ENCODE measurements at regions not wholly inside any gene's neighbourhood (a gene's known extent, or its start where the extent isn't known, plus 50 kb on each side); places are given as distances from the start of the nearest gene placed in this dataset.
"Not testable (repeated sequence)": the region's sequence is repeated elsewhere in the genome, so short reads cannot be mapped to it uniquely, and the experiment has no call there.

DNA sequence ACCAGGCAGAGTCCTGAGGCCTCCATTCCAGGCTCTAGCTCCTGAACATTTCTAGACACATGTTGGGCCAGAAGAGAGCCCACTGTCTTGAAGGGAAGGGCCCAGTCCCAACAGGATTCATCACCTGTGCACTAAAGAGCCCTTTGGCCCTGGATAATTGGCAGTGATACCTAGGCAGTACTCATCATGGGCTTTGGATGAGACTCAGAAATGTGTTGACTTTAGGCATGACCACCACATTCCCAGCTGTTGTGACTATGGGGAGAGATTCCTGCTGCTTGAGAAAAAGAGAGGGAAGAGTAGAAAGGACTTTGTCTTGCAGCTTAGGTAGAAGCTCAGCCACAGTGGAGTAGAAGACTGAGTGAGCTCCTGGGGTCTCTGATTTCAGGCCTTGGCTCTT, 138.4 kb upstream of the DAPK1 start:
- Histone ChIP-seq H3K4me1 (ENCODE audit: control insufficient read depth, insufficient read depth, low read length) (no peaks in the 10 kb centered on the region), H3K9me3 (ENCODE audit: control insufficient read depth, insufficient read depth, low read length) (no peaks in the 10 kb centered on the region)

GRCh38 chr9:87359958-87360601, 137.6 kb upstream of the DAPK1 start:
- H3K9me3 ChIP-seq (ENCODE audit: control insufficient read depth, insufficient read depth, low read length), result no peaks in the 10 kb centered on the region
- no peaks in the 10 kb centered on the region for H3K27me3 ChIP-seq (ENCODE audit: control insufficient read depth, insufficient read depth, low read length)
- no CpG with 5 or more reads among the region's 3 CpGs for WGBS (ENCODE audit: insufficient coverage, insufficient read length)
- no peaks in the 10 kb centered on the region for H3K36me3 ChIP-seq (ENCODE audit: control insufficient read depth, insufficient read depth, low read length)
- no peak overlapping the region for H3K27ac ChIP-seq (ENCODE audit: low read length)
- no peak for DNase-seq (ENCODE audit: low read depth, low spot score)
- H3K4me3 ChIP-seq (ENCODE audit: low read length), result no peak overlapping the region
- no peaks in the 10 kb centered on the region for H3K4me1 ChIP-seq (ENCODE audit: control insufficient read depth, insufficient read depth, low read length)

More for the DNA sequence above, 138.4 kb upstream of the DAPK1 start:
- no peaks in the 10 kb centered on the region for H3K27me3 ChIP-seq (ENCODE audit: control insufficient read depth, insufficient read depth, low read length)
- DNase-seq (ENCODE audit: low read depth, low spot score), result no peak
- no peak overlapping the region for H3K27ac ChIP-seq (ENCODE audit: low read length)
- no peak overlapping the region for H3K4me3 ChIP-seq (ENCODE audit: low read length)
- no peaks in the 10 kb centered on the region for H3K36me3 ChIP-seq (ENCODE audit: control insufficient read depth, insufficient read depth, low read length)

- H3K27ac ChIP-seq (ENCODE audit: low read length), result no peak overlapping the region
- peaks cover 5% of the 10 kb centered on the region; the same call in 1 of the 2 replicates for H3K4me1 ChIP-seq (ENCODE audit: control insufficient read depth, insufficient read depth, low read length)
- no peak for DNase-seq (ENCODE audit: low read depth, low spot score)
- H3K9me3 ChIP-seq (ENCODE audit: control insufficient read depth, insufficient read depth, low read length), result no peaks in the 10 kb centered on the region
- WGBS (ENCODE audit: insufficient coverage, insufficient read length), result no CpG with 5 or more reads among the region's 9 CpGs
- H3K27me3 ChIP-seq (ENCODE audit: control insufficient read depth, insufficient read depth, low read length), result no peaks in the 10 kb centered on the region
- no peak overlapping the region for H3K4me3 ChIP-seq (ENCODE audit: low read length)
- no peaks in the 10 kb centered on the region for H3K36me3 ChIP-seq (ENCODE audit: control insufficient read depth, insufficient read depth, low read length)
Observed at GRCh38 chr9:87370049-87370685, 127.5 kb upstream of the DAPK1 start.

DNA sequence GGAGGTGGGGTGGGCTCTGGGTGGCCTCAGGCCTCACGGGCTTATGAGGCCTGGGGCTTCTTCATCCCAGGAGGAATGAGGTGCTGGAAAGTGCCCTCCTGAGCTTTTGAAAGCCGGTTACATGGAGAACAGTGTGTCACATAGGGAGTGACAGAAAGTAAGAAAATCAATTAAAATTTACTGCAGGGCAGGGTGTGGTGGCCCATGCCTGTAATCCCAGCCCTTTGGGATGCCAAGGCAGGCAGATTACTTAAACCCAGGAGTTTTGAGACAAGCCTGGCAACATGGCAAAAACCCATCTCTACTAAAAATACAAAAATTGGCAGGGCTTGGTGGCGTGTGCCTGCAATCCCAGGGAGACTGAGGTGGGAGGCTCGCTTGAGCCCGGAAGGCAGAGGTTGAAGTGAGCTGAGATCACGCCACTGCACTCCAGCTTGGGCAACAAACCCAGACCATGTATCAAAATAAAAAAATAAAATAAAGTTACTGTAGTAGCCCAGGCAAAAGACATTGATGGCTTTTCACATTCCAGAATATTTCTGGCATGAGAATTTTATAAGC, 125.8 kb upstream of the DAPK1 start:
- Histone ChIP-seq H3K4me3 (ENCODE audit: low read length) (no peak overlapping the region), H3K9me3 (ENCODE audit: control insufficient read depth, insufficient read depth, low read length) (no peaks in the 10 kb centered on the region), H3K36me3 (ENCODE audit: control insufficient read depth, insufficient read depth, low read length) (no peaks in the 10 kb centered on the region), H3K4me1 (ENCODE audit: control insufficient read depth, insufficient read depth, low read length) (peaks cover 7% of the 10 kb centered on the region; the same call in 1 of the 2 replicates), H3K27ac (ENCODE audit: low read length) (no peak overlapping the region), H3K27me3 (ENCODE audit: control insufficient read depth, insufficient read depth, low read length) (no peaks in the 10 kb centered on the region)
- no CpG with 5 or more reads among the region's 6 CpGs for WGBS (ENCODE audit: insufficient coverage, insufficient read length)
- no peak for DNase-seq (ENCODE audit: low read depth, low spot score)

GRCh38 chr9:87372356-87372851, 125.3 kb upstream of the DAPK1 start:
- H3K9me3 ChIP-seq (ENCODE audit: control insufficient read depth, insufficient read depth, low read length), result no peaks in the 10 kb centered on the region
- H3K36me3 ChIP-seq (ENCODE audit: control insufficient read depth, insufficient read depth, low read length), result no peaks in the 10 kb centered on the region
- H3K27me3 ChIP-seq (ENCODE audit: control insufficient read depth, insufficient read depth, low read length), result no peaks in the 10 kb centered on the region
- H3K4me1 ChIP-seq (ENCODE audit: control insufficient read depth, insufficient read depth, low read length), result peaks cover 7% of the 10 kb centered on the region; the same call in 1 of the 2 replicates
- no CpG with 5 or more reads among the region's 10 CpGs for WGBS (ENCODE audit: insufficient coverage, insufficient read length)
- no peak for DNase-seq (ENCODE audit: low read depth, low spot score)
- no peak overlapping the region for H3K4me3 ChIP-seq (ENCODE audit: low read length)
- H3K27ac ChIP-seq (ENCODE audit: low read length), result no peak overlapping the region

GRCh38 chr9:87374023-87374919, 123.4 kb upstream of the DAPK1 start:
- not testable (repeated sequence) for H3K27ac ChIP-seq (ENCODE audit: low read length); H3K36me3 ChIP-seq (ENCODE audit: control insufficient read depth, insufficient read depth, low read length); H3K4me1 ChIP-seq (ENCODE audit: control insufficient read depth, insufficient read depth, low read length); H3K9me3 ChIP-seq (ENCODE audit: control insufficient read depth, insufficient read depth, low read length); DNase-seq (ENCODE audit: low read depth, low spot score); H3K27me3 ChIP-seq (ENCODE audit: control insufficient read depth, insufficient read depth, low read length); H3K4me3 ChIP-seq (ENCODE audit: low read length)
- no CpG with 5 or more reads among the region's 10 CpGs for WGBS (ENCODE audit: insufficient coverage, insufficient read length)

DNA sequence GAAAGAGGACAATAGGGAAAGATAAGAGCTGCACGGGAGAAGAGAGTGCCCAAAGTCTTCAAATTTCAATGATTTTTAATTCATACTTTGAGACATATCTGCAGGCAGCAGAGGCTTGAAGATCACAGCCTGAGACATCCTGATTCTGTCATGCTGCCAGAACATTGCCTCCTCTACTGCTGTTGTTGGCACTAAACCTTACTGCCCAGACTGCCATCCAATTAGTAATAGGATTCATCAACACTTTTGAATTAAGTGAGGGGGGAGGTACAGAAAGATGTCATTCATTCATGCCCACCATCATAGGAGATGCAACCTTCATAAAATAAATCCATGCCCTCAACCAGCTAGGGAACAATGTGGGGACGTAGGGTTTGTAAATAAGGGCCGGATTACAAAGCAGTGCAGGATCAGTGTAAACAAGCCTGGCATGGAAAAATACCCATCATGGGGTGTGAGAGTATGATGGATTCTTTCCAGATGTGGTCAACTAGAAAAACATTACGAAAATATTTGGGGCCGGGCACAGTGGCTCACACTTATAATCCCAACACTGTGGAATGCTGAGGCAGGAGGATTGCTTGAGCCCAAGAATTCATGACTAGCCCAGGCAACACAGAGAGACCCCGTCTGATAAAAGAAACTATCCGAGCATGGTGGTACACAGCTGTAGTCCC, 122.1 kb upstream of the DAPK1 start:
- H3K27me3 ChIP-seq (ENCODE audit: control insufficient read depth, insufficient read depth, low read length), result no peaks in the 10 kb centered on the region
- no CpG with 5 or more reads among the region's 7 CpGs for WGBS (ENCODE audit: insufficient coverage, insufficient read length)
- no peaks in the 10 kb centered on the region for H3K36me3 ChIP-seq (ENCODE audit: control insufficient read depth, insufficient read depth, low read length)
- no peak for DNase-seq (ENCODE audit: low read depth, low spot score)
- H3K27ac ChIP-seq (ENCODE audit: low read length), result no peak overlapping the region
- H3K4me1 ChIP-seq (ENCODE audit: control insufficient read depth, insufficient read depth, low read length), result peaks cover 6% of the 10 kb centered on the region; the same call in 1 of the 2 replicates
- H3K4me3 ChIP-seq (ENCODE audit: low read length), result no peak overlapping the region
- H3K9me3 ChIP-seq (ENCODE audit: control insufficient read depth, insufficient read depth, low read length), result no peaks in the 10 kb centered on the region

GRCh38 chr9:87378676-87379075, 119.0 kb upstream of the DAPK1 start:
- Histone ChIP-seq H3K27ac (ENCODE audit: low read length) (no peak overlapping the region), H3K4me3 (ENCODE audit: low read length) (no peak overlapping the region), H3K4me1 (ENCODE audit: control insufficient read depth, insufficient read depth, low read length) (peaks cover 6% of the 10 kb centered on the region; the same call in 1 of the 2 replicates), H3K9me3 (ENCODE audit: control insufficient read depth, insufficient read depth, low read length) (no peaks in the 10 kb centered on the region), H3K27me3 (ENCODE audit: control insufficient read depth, insufficient read depth, low read length) (no peaks in the 10 kb centered on the region), H3K36me3 (ENCODE audit: control insufficient read depth, insufficient read depth, low read length) (no peaks in the 10 kb centered on the region)
- no CpG with 5 or more reads among the region's 1 CpG for WGBS (ENCODE audit: insufficient coverage, insufficient read length)
- no peak for DNase-seq (ENCODE audit: low read depth, low spot score)

DNA sequence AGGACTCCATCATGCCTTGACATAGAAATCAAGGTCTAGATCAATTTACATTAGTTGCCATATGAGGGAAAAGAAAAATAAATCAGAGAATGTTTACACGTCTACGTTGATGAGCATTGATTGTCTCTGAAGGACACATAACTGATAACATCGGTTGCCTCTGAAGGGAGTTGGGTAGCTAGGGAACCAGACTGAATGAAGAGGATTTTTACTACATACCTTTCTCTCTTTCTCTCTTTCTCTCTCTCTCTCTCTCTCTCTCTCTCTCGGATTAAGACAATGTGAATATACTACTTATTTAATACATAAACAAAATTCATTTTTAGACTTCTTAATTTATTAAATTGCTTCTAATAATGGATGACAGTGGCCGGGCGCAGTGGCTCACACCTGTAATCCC, 118.4 kb upstream of the DAPK1 start:
- H3K4me1 ChIP-seq (ENCODE audit: control insufficient read depth, insufficient read depth, low read length), result peaks cover 6% of the 10 kb centered on the region; the same call in 1 of the 2 replicates
- H3K9me3 ChIP-seq (ENCODE audit: control insufficient read depth, insufficient read depth, low read length), result no peaks in the 10 kb centered on the region
- no peak for DNase-seq (ENCODE audit: low read depth, low spot score)
- no peaks in the 10 kb centered on the region for H3K36me3 ChIP-seq (ENCODE audit: control insufficient read depth, insufficient read depth, low read length)
- no CpG with 5 or more reads among the region's 6 CpGs for WGBS (ENCODE audit: insufficient coverage, insufficient read length)
- no peaks in the 10 kb centered on the region for H3K27me3 ChIP-seq (ENCODE audit: control insufficient read depth, insufficient read depth, low read length)
- H3K4me3 ChIP-seq (ENCODE audit: low read length), result no peak overlapping the region
- no peak overlapping the region for H3K27ac ChIP-seq (ENCODE audit: low read length)
